ENCODE measurements at regions not wholly inside any gene's neighbourhood (a gene's known extent, or its start where the extent isn't known, plus 50 kb on each side); places are given as distances from the start of the nearest gene placed in this dataset.

DNA sequence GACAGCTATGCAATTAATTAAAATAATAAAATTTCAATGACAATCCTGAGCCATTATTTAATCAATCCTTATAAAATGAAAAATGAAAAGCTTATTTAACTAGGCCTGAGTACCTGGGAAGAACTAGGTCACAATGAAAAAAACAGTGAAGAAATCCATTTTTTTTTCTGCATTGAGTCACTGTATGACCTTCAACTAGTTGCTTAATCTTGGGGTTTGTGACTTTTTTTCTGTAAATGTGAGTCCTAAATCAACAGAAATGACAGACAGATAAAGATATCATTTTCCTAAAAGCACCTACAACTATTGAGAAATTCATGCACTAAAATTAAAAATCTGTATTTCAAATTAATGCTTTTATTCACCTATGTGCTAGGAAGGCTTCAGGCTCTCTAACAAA, 96.8 kb downstream of the TMEM26 start:
- no peak for DNase-seq (ENCODE audit: low read depth)

GRCh38 chr10:61355211-61355610, 98.0 kb downstream of the TMEM26 start:
- no peak for DNase-seq (ENCODE audit: low read depth)

- no peak for DNase-seq (ENCODE audit: low read depth)
These were observed 98.7 kb downstream of the TMEM26 start for GRCh38 chr10:61354401-61354975.

- DNase-seq (ENCODE audit: low read depth) = no peak
These were observed 102.4 kb downstream of the TMEM26 start for GRCh38 chr10:61350794-61351193.

DNA sequence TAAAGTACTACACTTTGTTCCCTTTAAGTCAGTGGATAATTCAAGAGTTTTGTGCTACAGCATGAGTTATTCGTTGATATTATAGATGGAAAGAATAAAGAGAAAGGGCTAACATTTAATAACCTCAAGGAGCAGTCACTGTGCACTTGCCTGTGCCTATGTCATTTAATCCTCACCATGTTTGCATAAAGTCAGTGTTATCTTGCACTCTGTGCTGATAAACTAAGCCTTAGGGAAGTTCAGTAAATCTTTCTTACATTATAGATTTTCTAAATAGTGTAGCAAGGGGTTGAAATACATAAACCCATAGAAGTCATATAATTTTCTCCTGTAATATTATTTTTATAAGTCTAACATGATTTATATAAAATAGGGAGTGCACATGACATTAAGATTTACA, 103.1 kb downstream of the TMEM26 start:
- no peak for DNase-seq (ENCODE audit: low read depth)

- no peak for DNase-seq (ENCODE audit: low read depth)
These were observed 106.3 kb downstream of the TMEM26 start for GRCh38 chr10:61346796-61347413.

DNA sequence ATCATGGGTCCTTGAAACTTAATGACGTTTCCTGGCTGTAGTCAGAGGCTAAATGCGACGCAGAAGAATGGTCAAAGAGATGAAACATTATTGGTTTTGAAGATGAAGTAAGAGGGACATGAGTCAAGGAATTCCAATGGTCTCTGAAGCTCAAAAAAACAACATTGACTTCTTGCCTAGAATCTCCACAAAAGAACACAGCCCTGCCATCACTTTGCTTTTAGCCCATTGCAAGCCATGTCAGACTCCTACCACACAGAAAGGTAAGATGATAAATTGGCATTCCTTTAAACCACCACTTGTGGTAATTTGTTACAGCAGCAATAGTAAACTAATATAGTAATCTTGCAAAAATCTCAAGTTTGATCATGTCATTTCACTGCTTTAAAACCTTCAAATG, 109.4 kb downstream of the TMEM26 start:
- no peak for DNase-seq (ENCODE audit: low read depth)

GRCh38 chr10:61342858-61343572, 110.2 kb downstream of the TMEM26 start:
- DNase-seq (ENCODE audit: low read depth) = no peak

GRCh38 chr10:61341008-61341407, 112.2 kb downstream of the TMEM26 start:
- no peak for DNase-seq (ENCODE audit: low read depth)

DNA sequence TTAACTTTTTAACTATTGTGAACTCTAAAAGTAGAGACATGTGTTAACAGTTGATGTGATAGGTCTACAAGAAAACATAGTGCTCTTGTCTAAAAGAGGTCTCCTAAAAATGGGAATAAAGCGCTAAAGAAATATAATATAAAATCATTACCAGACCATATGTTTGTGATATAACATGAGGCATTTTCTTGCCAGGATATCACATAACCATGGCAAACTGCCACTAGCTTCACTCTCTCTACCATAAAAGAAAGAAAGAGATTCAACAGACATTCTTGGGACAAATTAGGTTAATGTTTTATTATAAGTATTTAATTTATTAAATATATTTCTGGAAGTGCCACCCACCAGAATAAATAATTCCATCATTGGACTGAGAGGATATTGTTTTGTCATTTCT, 115.0 kb downstream of the TMEM26 start:
- no peak for DNase-seq (ENCODE audit: low read depth)

DNA sequence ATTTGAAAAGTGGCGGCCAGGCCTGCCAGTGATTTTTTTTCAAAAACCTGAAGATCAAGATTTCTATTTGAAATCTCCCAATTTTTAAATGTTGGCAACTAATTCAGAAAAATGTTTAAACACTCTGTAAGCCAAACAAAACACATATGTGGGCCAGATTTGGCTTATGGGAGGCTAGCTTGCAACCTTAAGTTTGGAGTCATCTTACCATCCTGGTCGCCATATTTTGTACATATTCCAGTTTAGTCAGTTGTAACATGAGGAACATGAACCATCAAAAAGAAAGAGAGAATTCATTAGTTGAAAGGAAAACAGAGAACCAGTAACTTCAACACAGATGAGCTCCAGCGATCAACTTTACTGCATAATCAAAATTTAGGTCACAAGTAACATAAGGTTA, 115.4 kb downstream of the TMEM26 start:
- no peak for DNase-seq (ENCODE audit: low read depth)

DNA sequence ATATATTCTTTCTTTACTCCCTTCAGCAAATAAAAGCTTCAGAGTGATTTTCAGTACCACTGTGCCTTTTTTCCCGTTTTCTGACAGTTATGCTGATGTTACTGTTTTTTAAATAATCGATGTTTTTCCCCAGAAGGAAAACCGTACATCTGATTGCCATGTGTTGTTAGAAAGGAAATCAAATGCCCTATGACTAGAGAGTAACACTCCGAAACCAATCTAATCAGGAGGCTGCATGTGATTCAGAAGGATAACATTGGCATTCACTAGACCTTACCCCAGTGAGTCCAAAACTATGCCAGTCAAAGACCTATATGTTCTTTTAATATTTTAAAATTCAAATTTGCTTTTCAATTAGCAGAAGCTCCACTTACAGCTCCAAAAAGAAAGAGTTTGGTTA, 116.3 kb downstream of the TMEM26 start:
- DNase-seq (ENCODE audit: low read depth) = no peak

DNA sequence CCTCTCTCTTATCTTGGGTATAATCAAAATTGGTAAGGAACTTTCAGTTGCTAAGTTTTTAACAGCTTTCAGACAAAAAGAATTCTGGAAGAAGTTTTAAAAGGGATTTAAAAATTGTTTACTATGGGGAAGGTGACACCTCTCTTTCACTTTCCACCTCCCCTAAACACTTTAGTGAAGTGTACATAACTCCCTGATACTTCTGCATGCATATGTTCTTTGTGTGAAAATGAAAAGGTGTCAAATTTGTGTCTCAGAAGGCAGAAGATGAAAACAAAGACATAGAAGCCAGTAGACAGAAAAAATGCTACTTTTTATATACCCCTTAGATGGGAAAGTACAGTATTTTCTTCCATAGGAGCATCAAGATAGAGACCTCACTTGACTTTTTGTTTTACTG, 117.8 kb downstream of the TMEM26 start:
- DNase-seq (ENCODE audit: low read depth) = no peak

DNA sequence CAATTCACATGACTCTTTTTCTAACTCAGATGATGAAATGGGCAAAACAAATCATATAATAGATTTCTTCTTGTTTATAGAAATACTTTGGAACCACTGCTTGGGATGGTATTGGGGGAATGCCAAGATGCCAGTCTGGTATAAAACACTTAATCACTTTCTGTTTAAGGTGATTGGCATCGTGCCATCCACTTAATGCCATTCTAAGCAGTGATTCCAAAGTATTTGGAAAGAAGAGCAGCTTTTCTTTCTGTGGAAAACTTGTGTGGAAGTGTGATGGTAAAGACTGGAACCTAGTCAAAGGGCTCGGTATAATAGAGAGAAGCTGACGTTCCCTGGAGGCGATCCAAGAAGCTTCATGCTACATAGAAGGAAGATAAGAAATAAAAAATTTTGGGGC, 120.6 kb downstream of the TMEM26 start:
- no peak for DNase-seq (ENCODE audit: low read depth)

- no peak for DNase-seq (ENCODE audit: low read depth)
These were observed 122.5 kb downstream of the TMEM26 start for GRCh38 chr10:61330669-61331068.

GRCh38 chr10:61329854-61330253, 123.3 kb downstream of the TMEM26 start:
- DNase-seq (ENCODE audit: low read depth) = no peak

DNA sequence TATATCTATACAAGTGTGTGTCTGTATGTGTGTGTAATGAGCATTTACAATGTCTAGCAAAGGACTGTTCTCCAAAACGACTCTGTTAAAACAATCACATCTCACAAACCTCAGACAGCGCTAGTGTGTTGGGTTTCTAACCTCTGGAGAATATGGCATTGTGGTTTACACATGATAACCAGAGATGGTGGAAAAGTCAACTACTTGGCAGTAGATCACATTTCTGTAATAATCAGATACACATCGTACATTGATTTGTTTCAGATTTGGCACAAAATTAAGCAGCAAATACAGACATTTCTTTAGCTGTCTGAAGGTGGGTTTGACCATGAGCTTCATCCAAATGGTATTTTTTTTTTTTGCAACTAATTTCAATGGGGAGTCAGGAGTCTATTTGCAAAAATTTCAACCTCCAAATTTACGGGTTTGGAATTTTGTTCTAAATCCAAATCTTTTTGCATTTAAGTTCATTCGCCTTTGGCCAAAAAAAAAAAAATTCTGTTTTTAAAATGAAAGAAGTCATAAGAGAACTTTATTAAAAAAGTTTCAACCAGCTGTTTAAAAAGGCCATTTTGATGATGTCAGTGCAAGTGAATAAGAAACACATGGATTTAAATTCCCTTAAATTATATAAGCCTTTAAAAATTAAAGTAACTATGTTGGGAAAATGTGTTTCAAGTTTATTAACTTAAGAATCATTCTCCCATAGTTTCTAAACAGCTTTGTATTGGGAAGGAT, 127.8 kb downstream of the TMEM26 start:
- DNase-seq (ENCODE audit: low read depth) = no peak

DNA sequence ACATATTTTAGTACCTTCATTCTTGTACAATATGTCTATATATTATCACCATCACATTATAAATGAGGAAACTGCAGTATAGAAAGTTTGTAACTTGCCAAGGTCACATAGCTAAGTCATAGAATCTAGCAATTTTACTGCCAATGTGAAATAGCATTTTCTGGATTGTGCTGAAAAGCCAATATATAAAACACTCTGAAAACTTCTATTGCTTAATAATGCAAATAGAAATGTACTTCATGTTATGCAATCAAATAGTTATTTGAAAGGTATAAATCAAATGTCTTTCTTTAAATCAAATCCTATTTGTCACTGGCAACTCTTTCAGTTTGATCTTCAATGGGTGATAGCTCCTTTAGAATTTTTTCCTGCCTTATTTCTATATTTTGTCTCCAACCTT, 129.5 kb downstream of the TMEM26 start:
- no peak for DNase-seq (ENCODE audit: low read depth)

- DNase-seq (ENCODE audit: low read depth) = no peak
These were observed 131.9 kb downstream of the TMEM26 start for GRCh38 chr10:61321041-61321857.

- no peak for DNase-seq (ENCODE audit: low read depth)
These were observed 133.0 kb downstream of the TMEM26 start for GRCh38 chr10:61320257-61320587.

DNA sequence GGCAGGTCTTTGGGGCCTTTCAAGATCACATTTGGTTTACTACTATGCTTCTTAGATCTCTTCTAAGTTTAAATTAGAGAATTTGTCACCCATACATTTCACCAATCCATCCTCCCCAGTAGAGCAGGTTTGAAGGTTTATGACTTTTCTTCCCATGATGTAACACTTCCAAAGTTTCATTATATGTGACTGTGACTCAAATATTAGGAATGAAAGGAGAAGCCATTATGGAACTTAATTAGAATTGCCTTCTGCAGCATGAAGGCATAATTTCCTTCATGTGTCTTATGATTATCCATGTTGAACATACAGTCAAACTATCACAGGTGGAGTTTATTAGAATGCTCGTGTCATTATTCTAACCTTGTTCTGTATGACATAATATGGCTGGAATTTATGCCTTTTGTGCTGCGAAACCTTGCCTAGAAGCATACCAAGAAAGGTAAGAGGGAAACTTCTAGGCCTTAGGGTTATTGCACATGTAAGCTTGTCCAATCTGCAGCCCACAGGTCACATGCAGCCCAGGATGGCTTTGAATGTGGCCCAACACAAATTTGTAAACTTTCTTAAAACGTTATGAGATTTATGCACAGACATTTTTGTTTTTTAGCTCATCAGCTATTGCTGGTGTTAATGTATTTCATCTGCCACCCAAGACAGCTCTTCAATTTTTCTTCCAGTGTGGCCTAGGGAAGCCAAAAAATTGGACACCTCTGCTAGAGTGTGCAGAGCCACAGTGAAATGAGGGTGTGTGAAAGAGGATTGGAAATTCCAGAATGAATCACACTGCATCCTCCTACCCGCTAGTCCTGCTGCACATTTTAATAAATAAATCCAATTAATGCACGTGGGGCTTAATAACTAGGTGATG, 133.6 kb downstream of the TMEM26 start:
- DNase-seq (ENCODE audit: low read depth) = no peak

Data from GM04503 (cell line).